ENCODE measurements at regions not wholly inside any gene's neighbourhood (a gene's known extent, or its start where the extent isn't known, plus 50 kb on each side); places are given as distances from the start of the nearest gene placed in this dataset.
"Not testable (repeated sequence)": the region's sequence is repeated elsewhere in the genome, so short reads cannot be mapped to it uniquely, and the experiment has no call there.

- Histone ChIP-seq H3K27me3 (ENCODE audit: control insufficient read depth in 1 of 2, insufficient read depth in 2 of 2, low read length in 2 of 2) (no peaks in the 10 kb centered on the region), H3K27ac (ENCODE audit: low read depth, low read length) (no peak overlapping the region), H3K4me3 (ENCODE audit: low read depth in 1 of 2, low read length in 2 of 2) (no peak overlapping the region), H3K36me3 (ENCODE audit: insufficient read depth, low read length) (no peaks in the 10 kb centered on the region), H3K9me3 (ENCODE audit: low read length) (no peaks in the 10 kb centered on the region), H3K9ac (ENCODE audit: low read length) (no peak overlapping the region), H3K4me1 (ENCODE audit: insufficient read depth, low read length) (peaks cover 15% of the 10 kb centered on the region)
Measured at GRCh38 chr22:40094485-40094884, 83.2 kb upstream of the TNRC6B start.

GRCh38 chr22:40099887-40100286 is 77.8 kb upstream of the TNRC6B start:
- not testable (repeated sequence) for H3K9me3 ChIP-seq (ENCODE audit: low read length); H3K36me3 ChIP-seq (ENCODE audit: insufficient read depth, low read length); H3K27me3 ChIP-seq (ENCODE audit: control insufficient read depth in 1 of 2, insufficient read depth in 2 of 2, low read length in 2 of 2); H3K9ac ChIP-seq (ENCODE audit: low read length); H3K27ac ChIP-seq (ENCODE audit: low read depth, low read length); H3K4me3 ChIP-seq (ENCODE audit: low read depth in 1 of 2, low read length in 2 of 2)
- peaks cover 14% of the 10 kb centered on the region for H3K4me1 ChIP-seq (ENCODE audit: insufficient read depth, low read length)

- Histone ChIP-seq H3K27me3 (ENCODE audit: control insufficient read depth in 1 of 2, insufficient read depth in 2 of 2, low read length in 2 of 2) (no peaks in the 10 kb centered on the region), H3K36me3 (ENCODE audit: insufficient read depth, low read length) (no peaks in the 10 kb centered on the region), H3K27ac (ENCODE audit: low read depth, low read length) (no peak overlapping the region), H3K9ac (ENCODE audit: low read length) (no peak overlapping the region), H3K4me1 (ENCODE audit: insufficient read depth, low read length) (peaks cover 29% of the 10 kb centered on the region), H3K4me3 (ENCODE audit: low read depth in 1 of 2, low read length in 2 of 2) (no peak overlapping the region), H3K9me3 (ENCODE audit: low read length) (no peaks in the 10 kb centered on the region)
Measured at GRCh38 chr22:40105755-40106154, 72.0 kb upstream of the TNRC6B start.

- H3K27ac ChIP-seq (ENCODE audit: low read depth, low read length), result peak overlapping the region; percentile 36
- H3K4me1 ChIP-seq (ENCODE audit: insufficient read depth, low read length), result peaks cover 23% of the 10 kb centered on the region
- no peaks in the 10 kb centered on the region for H3K9me3 ChIP-seq (ENCODE audit: low read length)
- no peaks in the 10 kb centered on the region for H3K27me3 ChIP-seq (ENCODE audit: control insufficient read depth in 1 of 2, insufficient read depth in 2 of 2, low read length in 2 of 2)
- H3K4me3 ChIP-seq (ENCODE audit: low read depth in 1 of 2, low read length in 2 of 2), result peak overlapping the region in 1 of 2 donors; percentile 62
- peak overlapping the region; percentile 5 for H3K9ac ChIP-seq (ENCODE audit: low read length)
- no peaks in the 10 kb centered on the region for H3K36me3 ChIP-seq (ENCODE audit: insufficient read depth, low read length)
Measured at GRCh38 chr22:40107244-40107643, 70.5 kb upstream of the TNRC6B start.

GRCh38 chr22:40107851-40108378 is 69.8 kb upstream of the TNRC6B start:
- Histone ChIP-seq H3K27me3 (ENCODE audit: control insufficient read depth in 1 of 2, insufficient read depth in 2 of 2, low read length in 2 of 2) (no peaks in the 10 kb centered on the region), H3K9ac (ENCODE audit: low read length) (peak overlapping the region; percentile 5), H3K4me1 (ENCODE audit: insufficient read depth, low read length) (peaks cover 23% of the 10 kb centered on the region), H3K27ac (ENCODE audit: low read depth, low read length) (peak overlapping the region; percentile 36), H3K9me3 (ENCODE audit: low read length) (no peaks in the 10 kb centered on the region), H3K4me3 (ENCODE audit: low read depth in 1 of 2, low read length in 2 of 2) (peak overlapping the region; percentile 25 to 62), H3K36me3 (ENCODE audit: insufficient read depth, low read length) (no peaks in the 10 kb centered on the region)

GRCh38 chr22:40108396-40108795 is 69.3 kb upstream of the TNRC6B start:
- Histone ChIP-seq H3K9me3 (ENCODE audit: low read length) (no peaks in the 10 kb centered on the region), H3K9ac (ENCODE audit: low read length) (peak overlapping the region; percentile 5), H3K4me3 (ENCODE audit: low read depth in 1 of 2, low read length in 2 of 2) (peak overlapping the region; percentile 25 to 62), H3K36me3 (ENCODE audit: insufficient read depth, low read length) (no peaks in the 10 kb centered on the region), H3K27ac (ENCODE audit: low read depth, low read length) (peak overlapping the region; percentile 36), H3K4me1 (ENCODE audit: insufficient read depth, low read length) (peaks cover 23% of the 10 kb centered on the region), H3K27me3 (ENCODE audit: control insufficient read depth in 1 of 2, insufficient read depth in 2 of 2, low read length in 2 of 2) (no peaks in the 10 kb centered on the region)

GRCh38 chr22:40108926-40109325 is 68.8 kb upstream of the TNRC6B start:
- H3K4me3 ChIP-seq (ENCODE audit: low read depth in 1 of 2, low read length in 2 of 2); H3K27me3 ChIP-seq (ENCODE audit: control insufficient read depth in 1 of 2, insufficient read depth in 2 of 2, low read length in 2 of 2); H3K9me3 ChIP-seq (ENCODE audit: low read length); H3K36me3 ChIP-seq (ENCODE audit: insufficient read depth, low read length); H3K9ac ChIP-seq (ENCODE audit: low read length); H3K27ac ChIP-seq (ENCODE audit: low read depth, low read length): not testable (repeated sequence)
- peaks cover 28% of the 10 kb centered on the region for H3K4me1 ChIP-seq (ENCODE audit: insufficient read depth, low read length)

GRCh38 chr22:40111451-40111850 is 66.3 kb upstream of the TNRC6B start:
- H3K9me3 ChIP-seq (ENCODE audit: low read length), result no peaks in the 10 kb centered on the region
- no peak overlapping the region for H3K9ac ChIP-seq (ENCODE audit: low read length)
- no peak overlapping the region for H3K4me3 ChIP-seq (ENCODE audit: low read depth in 1 of 2, low read length in 2 of 2)
- peaks cover 30% of the 10 kb centered on the region for H3K4me1 ChIP-seq (ENCODE audit: insufficient read depth, low read length)
- no peak overlapping the region for H3K27ac ChIP-seq (ENCODE audit: low read depth, low read length)
- H3K36me3 ChIP-seq (ENCODE audit: insufficient read depth, low read length), result no peaks in the 10 kb centered on the region
- no peaks in the 10 kb centered on the region for H3K27me3 ChIP-seq (ENCODE audit: control insufficient read depth in 1 of 2, insufficient read depth in 2 of 2, low read length in 2 of 2)

GRCh38 chr22:40112595-40112994 is 65.1 kb upstream of the TNRC6B start:
- no peak overlapping the region for H3K4me3 ChIP-seq (ENCODE audit: low read depth in 1 of 2, low read length in 2 of 2)
- no peaks in the 10 kb centered on the region for H3K9me3 ChIP-seq (ENCODE audit: low read length)
- no peak overlapping the region for H3K27ac ChIP-seq (ENCODE audit: low read depth, low read length)
- H3K4me1 ChIP-seq (ENCODE audit: insufficient read depth, low read length), result peaks cover 24% of the 10 kb centered on the region
- no peaks in the 10 kb centered on the region for H3K36me3 ChIP-seq (ENCODE audit: insufficient read depth, low read length)
- H3K27me3 ChIP-seq (ENCODE audit: control insufficient read depth in 1 of 2, insufficient read depth in 2 of 2, low read length in 2 of 2), result no peaks in the 10 kb centered on the region
- H3K9ac ChIP-seq (ENCODE audit: low read length), result no peak overlapping the region

- no peaks in the 10 kb centered on the region for H3K9me3 ChIP-seq (ENCODE audit: low read length)
- no peaks in the 10 kb centered on the region for H3K27me3 ChIP-seq (ENCODE audit: control insufficient read depth in 1 of 2, insufficient read depth in 2 of 2, low read length in 2 of 2)
- H3K36me3 ChIP-seq (ENCODE audit: insufficient read depth, low read length), result peaks cover under 1% of the 10 kb centered on the region
- H3K4me3 ChIP-seq (ENCODE audit: low read depth in 1 of 2, low read length in 2 of 2), result no peak overlapping the region
- H3K4me1 ChIP-seq (ENCODE audit: insufficient read depth, low read length), result peaks cover 16% of the 10 kb centered on the region
- H3K27ac ChIP-seq (ENCODE audit: low read depth, low read length), result no peak overlapping the region
- H3K9ac ChIP-seq (ENCODE audit: low read length), result no peak overlapping the region
Measured at GRCh38 chr22:40113696-40114095, 64.0 kb upstream of the TNRC6B start.

- H3K36me3 ChIP-seq (ENCODE audit: insufficient read depth, low read length), result peaks cover 5% of the 10 kb centered on the region
Measured at GRCh38 chr22:40114411-40114810, 63.3 kb upstream of the TNRC6B start.

GRCh38 chr22:40116496-40117200 is 61.1 kb upstream of the TNRC6B start:
- Histone ChIP-seq H3K9ac (ENCODE audit: low read length) (no peak overlapping the region), H3K27me3 (ENCODE audit: control insufficient read depth in 1 of 2, insufficient read depth in 2 of 2, low read length in 2 of 2) (no peaks in the 10 kb centered on the region), H3K36me3 (ENCODE audit: insufficient read depth, low read length) (peaks cover 10% of the 10 kb centered on the region), H3K9me3 (ENCODE audit: low read length) (no peaks in the 10 kb centered on the region), H3K27ac (ENCODE audit: low read depth, low read length) (no peak overlapping the region), H3K4me3 (ENCODE audit: low read depth in 1 of 2, low read length in 2 of 2) (no peak overlapping the region), H3K4me1 (ENCODE audit: insufficient read depth, low read length) (peaks cover 8% of the 10 kb centered on the region)

More at GRCh38 chr22:40114411-40114810, 63.3 kb upstream of the TNRC6B start:
- no peak overlapping the region for H3K4me3 ChIP-seq (ENCODE audit: low read depth in 1 of 2, low read length in 2 of 2)
- no peak overlapping the region for H3K27ac ChIP-seq (ENCODE audit: low read depth, low read length)
- H3K27me3 ChIP-seq (ENCODE audit: control insufficient read depth in 1 of 2, insufficient read depth in 2 of 2, low read length in 2 of 2), result no peaks in the 10 kb centered on the region
- peaks cover 16% of the 10 kb centered on the region for H3K4me1 ChIP-seq (ENCODE audit: insufficient read depth, low read length)
- no peaks in the 10 kb centered on the region for H3K9me3 ChIP-seq (ENCODE audit: low read length)
- H3K9ac ChIP-seq (ENCODE audit: low read length), result no peak overlapping the region

Measured in muscle layer of colon (tissue), 2 donors.